Liver (tissue), 8 donors: ENCODE measurements at regions not wholly inside any gene's neighbourhood (a gene's known extent, or its start where the extent isn't known, plus 50 kb on each side); places are given as distances from the start of the nearest gene placed in this dataset.

Source experiments
- DNase-seq: peaks from one replicate; pipeline ENCODE4 v3.0.0-alpha.2; 2017; ENCODE audit warnings: low spot score
- H3K27ac ChIP-seq, 2 donors: one replicate each; pipeline ENCODE4 v1.7.0; 2013; ENCODE audit warnings: inconsistent platforms in 2 of 2, low read length in 2 of 2, control low read depth in 1 of 2, low read depth in 1 of 2, mild to moderate bottlenecking in 1 of 2
- H3K27me3 ChIP-seq, 4 donors: one replicate each; pipeline versions ENCODE4 v1.6.1 to v1.7.0; 2013; ENCODE audit warnings: low read length in 3 of 4, inconsistent platforms in 1 of 4, mild to moderate bottlenecking in 1 of 4, moderate library complexity in 1 of 4; ENCODE audit not compliant: control insufficient read depth in 4 of 4, insufficient read depth in 4 of 4
- H3K36me3 ChIP-seq, 4 donors: one replicate each; pipeline versions ENCODE4 v1.6.1 to v1.7.0; 2013; ENCODE audit warnings: low read length in 3 of 4, mild to moderate bottlenecking in 3 of 4, low read depth in 1 of 4, moderate library complexity in 1 of 4; ENCODE audit not compliant: control insufficient read depth in 4 of 4, insufficient read depth in 3 of 4
- H3K4me1 ChIP-seq, 4 donors: one replicate each; pipeline versions ENCODE4 v1.6.1 to v1.7.0; 2013; ENCODE audit warnings: low read length in 3 of 4, mild to moderate bottlenecking in 3 of 4, moderate library complexity in 1 of 4; ENCODE audit not compliant: control insufficient read depth in 4 of 4, insufficient read depth in 4 of 4
- H3K4me3 ChIP-seq, 3 donors: one replicate each; pipeline versions ENCODE4 v1.6.1 to v1.7.0; 2013; ENCODE audit warnings: low read length in 3 of 3, control low read depth in 1 of 3, low read depth in 1 of 3, mild to moderate bottlenecking in 1 of 3
- H3K9ac ChIP-seq, 2 donors: one replicate each; pipeline ENCODE4 v1.7.0; 2013; ENCODE audit warnings: low read length in 2 of 2, mild to moderate bottlenecking in 2 of 2, moderate library complexity in 2 of 2, control low read depth in 1 of 2, low read depth in 1 of 2
- H3K9me3 ChIP-seq, 4 donors: one replicate each; pipeline versions ENCODE4 v1.6.1 to v1.7.0; 2013; ENCODE audit warnings: low read length in 3 of 4; ENCODE audit not compliant: control insufficient read depth in 4 of 4
- ATF3 ChIP-seq: IDR thresholded peaks from 2 replicates; pipeline ENCODE4 v1.6.1; 2016; ENCODE audit warnings: antibody characterized with exemption
- CTCF ChIP-seq: fragments of 150-350 bp; IDR thresholded peaks from 2 replicates; pipeline ENCODE4 v1.5.1; 2017; ENCODE audit warnings: improper control_type of control experiment, low read depth, low read length; ENCODE audit not compliant: missing input control
- EGR1 ChIP-seq, 2 donors: IDR thresholded peaks; 2 replicates each; pipeline ENCODE4 v1.6.1; 2016 to 2018; ENCODE audit warnings: antibody characterized with exemption in 2 of 2, low read depth in 2 of 2
- FOXA1 ChIP-seq: IDR thresholded peaks from 2 replicates; pipeline ENCODE4 v1.6.1; 2016; ENCODE audit warnings: antibody characterized with exemption
- FOXA2 ChIP-seq: IDR thresholded peaks from 2 replicates; pipeline ENCODE4 v1.6.1; 2016; ENCODE audit warnings: antibody characterized with exemption
- GABPA ChIP-seq, 2 donors: IDR thresholded peaks in 1 of 2; conservative IDR thresholded peaks in 1 of 2; 2 replicates each; pipeline ENCODE4 v1.6.1; 2016; ENCODE audit warnings: antibody characterized with exemption in 2 of 2, mild to moderate bottlenecking in 1 of 2, moderate library complexity in 1 of 2
- HNF4A ChIP-seq, 2 donors: conservative IDR thresholded peaks; 2 replicates each; pipeline ENCODE4 v1.6.1; 2016; ENCODE audit warnings: antibody characterized with exemption in 2 of 2, mild to moderate bottlenecking in 2 of 2
- HNF4G ChIP-seq: IDR thresholded peaks from 2 replicates; pipeline ENCODE4 v1.6.1; 2016; ENCODE audit warnings: antibody characterized with exemption
- JUND ChIP-seq, 2 donors: IDR thresholded peaks; 2 replicates each; pipeline ENCODE4 v1.6.1; 2016; ENCODE audit warnings: antibody characterized with exemption in 2 of 2
- MAX ChIP-seq: IDR thresholded peaks from 2 replicates; pipeline ENCODE4 v1.6.1; 2016; ENCODE audit warnings: antibody characterized with exemption
- NR2F2 ChIP-seq: IDR thresholded peaks from 2 replicates; pipeline ENCODE4 v1.6.1; 2016; ENCODE audit warnings: antibody characterized with exemption
- RAD21 ChIP-seq, 2 donors: IDR thresholded peaks; 2 replicates each; pipeline ENCODE4 v1.6.1; 2016; ENCODE audit warnings: antibody characterized with exemption in 2 of 2, mild to moderate bottlenecking in 2 of 2
- REST ChIP-seq: IDR thresholded peaks from 2 replicates; pipeline ENCODE4 v1.6.1; 2016; ENCODE audit warnings: antibody characterized with exemption, mild to moderate bottlenecking
- RXRA ChIP-seq, 2 donors: IDR thresholded peaks; 2 replicates each; pipeline ENCODE4 v1.6.1; 2017 to 2018; ENCODE audit warnings: antibody characterized with exemption in 2 of 2, mild to moderate bottlenecking in 1 of 2
- SP1 ChIP-seq: IDR thresholded peaks from 2 replicates; pipeline ENCODE4 v1.6.1; 2018; ENCODE audit warnings: antibody characterized with exemption, mild to moderate bottlenecking
- TAF1 ChIP-seq: conservative IDR thresholded peaks from 2 replicates; pipeline ENCODE4 v1.6.1; 2016; ENCODE audit warnings: antibody characterized with exemption, mild to moderate bottlenecking
- YY1 ChIP-seq: IDR thresholded peaks from 2 replicates; pipeline ENCODE4 v1.6.1; 2016; ENCODE audit warnings: antibody characterized with exemption, mild to moderate bottlenecking
- ZBTB33 ChIP-seq: IDR thresholded peaks from 2 replicates; pipeline ENCODE4 v1.6.1; 2016; ENCODE audit warnings: antibody characterized with exemption
- WGBS: extraction: QIAGEN DNeasy Blood & Tissue Kit; methylation state at CpG from one replicate; pipeline ENCODE4 v1.1.7; 2013; 5-methylcytosine and 5-hydroxymethylcytosine counted together
- donor health status: healthy.
- donor health status: healthy.
- donor health status: healthy.
- donor health status: healthy.
- donor health status: healthy.

GRCh38 chr14:25252793-25253192 is 202.8 kb upstream of the STXBP6 start:
- Histone ChIP-seq H3K9me3 (no peaks in the 10 kb centered on the region), H3K4me3 (no peak overlapping the region), H3K9ac (no peak overlapping the region), H3K27ac (no peak overlapping the region), H3K36me3 (no peaks in the 10 kb centered on the region), H3K4me1 (no peaks in the 10 kb centered on the region), H3K27me3 (peaks cover 0 to 10% (median 0%) of the 10 kb centered on the region in 4 donors)
- 82% methylated on average over 11 of the region's 11 CpGs for WGBS
- DNase-seq, result no peak
- TF ChIP-seq GABPA (IDR thresholded peaks at IDR 0.05 in 1 of 2, conservative IDR thresholded peaks at IDR 0.05 in 1 of 2), result no peak
- no peak for TF ChIP-seq JUND (IDR thresholded peaks at IDR 0.05)
- TF ChIP-seq FOXA1, result no peak
- TF ChIP-seq MAX, result no peak
- no peak for TF ChIP-seq RAD21 (IDR thresholded peaks at IDR 0.05)
- no peak for TF ChIP-seq EGR1 (IDR thresholded peaks at IDR 0.05; ENCODE audit: low read depth in 2 of 2)
- no peak for TF ChIP-seq HNF4A (conservative IDR thresholded peaks at IDR 0.05)
- no peak for TF ChIP-seq HNF4G
- TF ChIP-seq REST, result no peak
- no peak for TF ChIP-seq CTCF
- no peak for TF ChIP-seq ATF3
- TF ChIP-seq FOXA2, result no peak
- TF ChIP-seq NR2F2, result no peak
- TF ChIP-seq RXRA (IDR thresholded peaks at IDR 0.05), result no peak
- TF ChIP-seq ZBTB33, result no peak
- TF ChIP-seq TAF1, result no peak
- TF ChIP-seq YY1, result no peak
- no peak for TF ChIP-seq SP1
